ENCODE measurements at regions not wholly inside any gene's neighbourhood (a gene's known extent, or its start where the extent isn't known, plus 50 kb on each side); places are given as distances from the start of the nearest gene placed in this dataset.

- no peak for TF ChIP-seq CUX1 (IDR thresholded peaks at IDR 0.05; ENCODE audit: insufficient replicate concordance, low read depth, low read length)
- no peak for TF ChIP-seq IKZF2 (IDR thresholded peaks at IDR 0.05)
These were observed 319.3 kb upstream of the ADAMTSL1 start (continued) for GRCh38 chr9:18154661-18155060.

GRCh38 chr9:18159254-18159653 lies 314.7 kb upstream of the ADAMTSL1 start:
- Histone ChIP-seq H3K9ac (ENCODE audit: control insufficient read depth, insufficient read depth, low read length) (no peak overlapping the region), H3K79me2 (ENCODE audit: control insufficient read depth, insufficient read depth, low read length) (no peaks in the 10 kb centered on the region), H3K9me3 (replicated peaks; ENCODE audit: control insufficient read depth, insufficient read depth, low read length) (no peaks in the 10 kb centered on the region), H2AFZ (ENCODE audit: control insufficient read depth, low read depth, low read length) (no peak overlapping the region), H3K27ac (ENCODE audit: control insufficient read depth, insufficient read depth) (no peak overlapping the region), H4K20me1 (ENCODE audit: control insufficient read depth, insufficient read depth) (no peaks in the 10 kb centered on the region), H3K4me2 (ENCODE audit: control insufficient read depth, insufficient read depth) (no peak overlapping the region), H3K27me3 (replicated peaks in 1 of 2; ENCODE audit: control insufficient read depth in 2 of 2, insufficient read depth in 2 of 2, low read length in 1 of 2) (no peaks in the 10 kb centered on the region), H3K36me3 (ENCODE audit: control insufficient read depth in 2 of 2, insufficient read depth in 2 of 2, low read length in 1 of 2) (no peaks in the 10 kb centered on the region), H3K4me3 (no peak overlapping the region), H3K4me1 (ENCODE audit: control insufficient read depth, insufficient read depth, low read length) (no peaks in the 10 kb centered on the region)
- 8% methylated on average over 3 of the region's 3 CpGs for WGBS (ENCODE audit: insufficient coverage, insufficient replicate concordance, low lambda C conversion rate, missing lambda C conversion rate)
- ChIA-PET RAD21 (ENCODE audit: unreplicated experiment) (no interaction called here), SMC1A (ENCODE audit: uncharacterized antibody, unreplicated experiment) (interaction anchor here (1.4 kb wide), 1 partner anchor 11 kb away, joined by 4 read pairs; no protein-coding TSS in a partner anchor), CTCF (interaction anchor here (1.0 kb wide), 1 partner anchor 867 kb away, joined by 3 read pairs; no protein-coding TSS in a partner anchor), POLR2A (no interaction called here)
- DNase-seq (ENCODE audit: low read depth, low spot score) (no peak), FAIRE-seq (no peak), ATAC-seq (no peak)
- BruUV-seq (replicated peaks), result no TSS peak
- TF ChIP-seq MYC (IDR thresholded peaks at IDR 0.05; ENCODE audit: insufficient read depth, insufficient read length, insufficient replicate concordance, low read length, severe bottlenecking), result no peak
- TF ChIP-seq CREM (IDR thresholded peaks at IDR 0.05; ENCODE audit: low read depth), result no peak
- no peak for TF ChIP-seq PBX3 (IDR thresholded peaks at IDR 0.05; ENCODE audit: insufficient replicate concordance, low read depth, low read length)
- no peak for TF ChIP-seq BMI1 (IDR thresholded peaks at IDR 0.05; ENCODE audit: borderline replicate concordance)
- TF ChIP-seq, protein P1, sequence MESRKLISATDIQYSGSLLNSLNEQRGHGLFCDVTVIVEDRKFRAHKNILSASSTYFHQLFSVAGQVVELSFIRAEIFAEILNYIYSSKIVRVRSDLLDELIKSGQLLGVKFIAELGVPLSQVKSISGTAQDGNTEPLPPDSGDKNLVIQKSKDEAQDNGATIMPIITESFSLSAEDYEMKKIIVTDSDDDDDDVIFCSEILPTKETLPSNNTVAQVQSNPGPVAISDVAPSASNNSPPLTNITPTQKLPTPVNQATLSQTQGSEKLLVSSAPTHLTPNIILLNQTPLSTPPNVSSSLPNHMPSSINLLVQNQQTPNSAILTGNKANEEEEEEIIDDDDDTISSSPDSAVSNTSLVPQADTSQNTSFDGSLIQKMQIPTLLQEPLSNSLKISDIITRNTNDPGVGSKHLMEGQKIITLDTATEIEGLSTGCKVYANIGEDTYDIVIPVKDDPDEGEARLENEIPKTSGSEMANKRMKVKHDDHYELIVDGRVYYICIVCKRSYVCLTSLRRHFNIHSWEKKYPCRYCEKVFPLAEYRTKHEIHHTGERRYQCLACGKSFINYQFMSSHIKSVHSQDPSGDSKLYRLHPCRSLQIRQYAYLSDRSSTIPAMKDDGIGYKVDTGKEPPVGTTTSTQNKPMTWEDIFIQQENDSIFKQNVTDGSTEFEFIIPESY (IDR thresholded peaks at IDR 0.05), result no peak
- TF ChIP-seq ZNF622 (IDR thresholded peaks at IDR 0.05), result no peak
- TF ChIP-seq MTA3 (IDR thresholded peaks at IDR 0.05; ENCODE audit: borderline replicate concordance, low read length), result no peak
- no peak for TF ChIP-seq RAD21 (IDR thresholded peaks at IDR 0.05; ENCODE audit: insufficient read depth, low read depth, low read length)
- TF ChIP-seq NFYB (IDR thresholded peaks at IDR 0.05; ENCODE audit: insufficient read depth, low read depth, low read length), result no peak
- no peak for TF ChIP-seq GABPA (IDR thresholded peaks at IDR 0.05; ENCODE audit: low read depth)
- TF ChIP-seq TCF12 (IDR thresholded peaks at IDR 0.05; ENCODE audit: low read depth, low read length), result no peak
- in situ Hi-C loops (cut with MboI) (no loop called here), intact Hi-C loops (cut with micrococcal nuclease; ENCODE audit: unreplicated experiment) (no loop called here)
